Uterus (tissue), 3 donors: ENCODE measurements at regions not wholly inside any gene's neighbourhood (a gene's known extent, or its start where the extent isn't known, plus 50 kb on each side); places are given as distances from the start of the nearest gene placed in this dataset.

Experiments
- DNase-seq, 2 donors: peaks; one replicate each; pipeline ENCODE4 v3.0.0-alpha.2; 2019 to 2020
- H3K27ac ChIP-seq, 2 donors: fragments of 200-600 bp; sonication (generic); 1 replicate in 1 of 2; 2 replicates in 1 of 2; pipeline ENCODE4 v1.5.1; 2016 to 2018
- H3K27me3 ChIP-seq, 2 donors: fragments of 200-600 bp; sonication (generic); one replicate each; pipeline ENCODE4 v1.5.1; 2018 to 2019; ENCODE audit warnings: control low read depth in 1 of 2
- H3K36me3 ChIP-seq, 2 donors: fragments of 200-600 bp; sonication (generic); one replicate each; pipeline ENCODE4 v1.5.1; 2019; ENCODE audit warnings: control low read depth in 1 of 2
- H3K4me1 ChIP-seq, 2 donors: fragments of 200-600 bp; sonication (generic); one replicate each; pipeline ENCODE4 v1.5.1; 2018 to 2019; ENCODE audit warnings: control low read depth in 1 of 2
- H3K4me3 ChIP-seq, 2 donors: fragments of 200-600 bp; sonication (generic); 1 replicate in 1 of 2; 2 replicates in 1 of 2; pipeline ENCODE4 v1.5.1; 2018 to 2019; ENCODE audit warnings: mild to moderate bottlenecking in 1 of 2
- H3K9me3 ChIP-seq, 2 donors: fragments of 200-600 bp; sonication (generic); one replicate each; pipeline ENCODE4 v1.5.1; 2019; ENCODE audit warnings: control low read depth in 1 of 2
- CTCF ChIP-seq, 4 experiments: fragments of 200-600 bp in 2 of 4; fragments of 450-650 bp in 2 of 4; sonication (generic) in 2 of 4; IDR thresholded peaks; one replicate each; pipeline ENCODE4 v1.5.1; 2016 to 2019; ENCODE audit warnings: antibody characterized with exemption in 4 of 4, mild to moderate bottlenecking in 2 of 4, moderate library complexity in 1 of 4
- POLR2A ChIP-seq, 2 donors: fragments of 450-650 bp; IDR thresholded peaks; one replicate each; pipeline ENCODE4 v1.6.1; 2016; ENCODE audit warnings: antibody characterized with exemption in 2 of 2, mild to moderate bottlenecking in 1 of 2, moderate library complexity in 1 of 2
- intact Hi-C: fragments of 100-400 bp; cut with DNase I; formaldehyde crosslinking; loops from one replicate; pipeline ENCODE4 v1.15.1; 2023; ENCODE audit warnings: low total_unique reads
- donor health status: DM: yes; HTN: yes; CAD: no.

DNA sequence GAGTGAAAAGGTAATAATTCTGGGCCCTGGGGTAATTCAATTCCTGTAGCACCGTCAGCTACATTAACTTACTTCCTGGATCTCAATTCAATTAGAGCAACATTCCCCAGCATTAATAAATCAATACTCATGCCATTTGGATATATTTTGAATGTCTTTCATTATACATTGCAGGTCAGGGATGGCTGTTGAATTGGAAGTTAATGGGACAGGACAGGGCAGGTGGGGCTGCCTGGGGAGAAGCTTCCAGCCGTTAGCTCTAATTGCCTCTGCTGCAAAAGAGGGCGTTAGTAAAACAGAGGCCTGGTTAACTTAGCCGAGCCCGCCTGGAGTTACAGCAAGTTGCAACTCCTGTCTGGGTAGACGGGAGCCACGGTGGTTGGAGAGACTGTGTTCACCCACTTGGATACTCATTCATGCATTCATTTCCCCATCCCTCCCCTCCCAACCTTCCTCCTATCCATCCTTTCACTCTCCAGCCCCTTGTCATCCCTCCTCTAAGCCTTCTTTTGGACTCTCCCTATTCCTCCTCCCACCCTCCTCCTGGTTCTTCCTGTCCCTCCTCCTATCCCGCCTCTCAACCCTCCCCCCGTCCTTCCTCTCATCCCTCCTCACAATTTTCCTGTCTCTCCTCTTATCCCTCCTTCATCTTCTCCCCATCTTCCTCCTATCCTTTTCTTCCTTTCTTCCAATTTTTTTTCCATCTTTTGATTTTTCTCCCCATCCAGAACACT lies 137.6 kb upstream of the RUNX3 start:
- H3K4me3 ChIP-seq = no peak overlapping the region
- no peaks in the 10 kb centered on the region for H3K9me3 ChIP-seq
- no peaks in the 10 kb centered on the region for H3K36me3 ChIP-seq
- intact Hi-C loops = no loop called here
- peaks cover 0 to 4% of the 10 kb centered on the region in 2 donors for H3K4me1 ChIP-seq
- no peak for DNase-seq
- TF ChIP-seq POLR2A (IDR thresholded peaks at IDR 0.05) = no peak
- no peak for TF ChIP-seq CTCF (IDR thresholded peaks at IDR 0.05)
- H3K27ac ChIP-seq = no peak overlapping the region
- H3K27me3 ChIP-seq = no peaks in the 10 kb centered on the region

GRCh38 chr1:25066731-25067517 lies 136.8 kb upstream of the RUNX3 start:
- no peak for TF ChIP-seq POLR2A (IDR thresholded peaks at IDR 0.05)
- no peak for TF ChIP-seq CTCF (IDR thresholded peaks at IDR 0.05)
- no peak overlapping the region for H3K27ac ChIP-seq
- no peak for DNase-seq
- H3K4me1 ChIP-seq = peaks cover 0 to 4% of the 10 kb centered on the region in 2 donors
- H3K4me3 ChIP-seq = no peak overlapping the region
- no peaks in the 10 kb centered on the region for H3K9me3 ChIP-seq
- no peaks in the 10 kb centered on the region for H3K27me3 ChIP-seq
- H3K36me3 ChIP-seq = no peaks in the 10 kb centered on the region
- intact Hi-C loops = no loop called here

DNA sequence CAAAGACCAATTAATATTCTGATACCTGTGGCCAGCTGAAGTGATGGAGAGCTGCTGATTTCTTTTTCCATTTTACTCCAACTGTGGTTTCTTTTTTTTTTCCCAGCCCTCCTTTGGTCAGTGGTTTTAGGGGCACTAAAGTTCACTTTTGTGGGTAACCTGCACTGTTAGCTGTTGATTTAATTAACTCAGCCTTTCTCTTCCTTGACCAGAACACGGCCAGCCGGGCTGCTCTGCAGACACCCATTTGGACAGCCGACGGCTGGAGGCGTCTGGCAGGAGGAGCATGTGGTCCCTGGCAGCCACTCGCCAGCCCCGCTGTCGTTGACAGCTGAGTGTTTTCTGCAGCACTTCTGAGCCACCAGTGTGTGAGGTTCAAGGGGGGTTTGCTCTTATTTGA lies 136.2 kb upstream of the RUNX3 start:
- peaks cover 0 to 4% of the 10 kb centered on the region in 2 donors for H3K4me1 ChIP-seq
- TF ChIP-seq POLR2A (IDR thresholded peaks at IDR 0.05) (no peak), CTCF (IDR thresholded peaks at IDR 0.05) (no peak)
- H3K4me3 ChIP-seq = no peak overlapping the region
- H3K27ac ChIP-seq = no peak overlapping the region
- H3K9me3 ChIP-seq = no peaks in the 10 kb centered on the region
- DNase-seq = no peak
- H3K27me3 ChIP-seq = no peaks in the 10 kb centered on the region
- intact Hi-C loops = no loop called here
- no peaks in the 10 kb centered on the region for H3K36me3 ChIP-seq

GRCh38 chr1:25065795-25066238 lies 135.7 kb upstream of the RUNX3 start:
- no peaks in the 10 kb centered on the region for H3K9me3 ChIP-seq
- TF ChIP-seq POLR2A (IDR thresholded peaks at IDR 0.05) (no peak), CTCF (IDR thresholded peaks at IDR 0.05) (no peak)
- no peak overlapping the region for H3K4me3 ChIP-seq
- no peaks in the 10 kb centered on the region for H3K36me3 ChIP-seq
- intact Hi-C loops = no loop called here
- H3K4me1 ChIP-seq = peaks cover 0 to 4% of the 10 kb centered on the region in 2 donors
- no peaks in the 10 kb centered on the region for H3K27me3 ChIP-seq
- H3K27ac ChIP-seq = no peak overlapping the region
- no peak for DNase-seq

GRCh38 chr1:25065321-25065721 lies 135.2 kb upstream of the RUNX3 start:
- TF ChIP-seq POLR2A (IDR thresholded peaks at IDR 0.05) = no peak
- TF ChIP-seq CTCF (IDR thresholded peaks at IDR 0.05) = no peak
- Histone ChIP-seq H3K9me3 (no peaks in the 10 kb centered on the region), H3K4me3 (no peak overlapping the region), H3K36me3 (no peaks in the 10 kb centered on the region), H3K4me1 (peaks cover 0 to 4% of the 10 kb centered on the region in 2 donors), H3K27me3 (no peaks in the 10 kb centered on the region), H3K27ac (no peak overlapping the region)
- intact Hi-C loops = no loop called here
- no peak for DNase-seq
